HG02610 (cell line): ENCODE measurements at regions not wholly inside any gene's neighbourhood (a gene's known extent, or its start where the extent isn't known, plus 50 kb on each side); places are given as distances from the start of the nearest gene placed in this dataset.
"Not testable (repeated sequence)": the region's sequence is repeated elsewhere in the genome, so short reads cannot be mapped to it uniquely, and the experiment has no call there.

ENCODE experiments used
- ATAC-seq: cut with Tn5 transposase; IDR thresholded peaks from one replicate; pipeline ENCODE4 v1.9.1; 2021; ENCODE audit warnings: mild to moderate bottlenecking, moderate library complexity; ENCODE audit not compliant: unreplicated experiment

GRCh38 chrX:106493210-106493816, 118.5 kb upstream of the RADX start:
- not testable (repeated sequence) for ATAC-seq

GRCh38 chrX:106499473-106499872, 112.3 kb upstream of the RADX start:
- ATAC-seq: no peak

- no peak for ATAC-seq
These were observed 100.9 kb upstream of the RADX start for GRCh38 chrX:106510713-106511403.
